Panc1 (cell line): ENCODE measurements at regions not wholly inside any gene's neighbourhood (a gene's known extent, or its start where the extent isn't known, plus 50 kb on each side); places are given as distances from the start of the nearest gene placed in this dataset.

Source experiments
- ATAC-seq: fragments of 200-7000 bp; cut with Tn5 transposase; 2 replicates; pipeline ENCODE4 v1.9.1; 2020; ENCODE audit warnings: mild to moderate bottlenecking, moderate library complexity
- BruUV-seq: library from RNA; stranded (reverse); fragments of 400-500 nt; replicated peaks from 2 replicates; lab custom pipeline; 2021; lab: Mats Ljungman, UMichigan
- CTCF ChIA-PET: fragments of 300-600 bp; sonication (Branson Sonifier 250); formaldehyde crosslinking; loops from one replicate; lab custom pipeline; 2022; ENCODE audit warnings: antibody characterized with exemption; lab: Charles Lee
- POLR2A ChIA-PET: fragments of 300-600 bp; sonication (Branson Sonifier 250); formaldehyde crosslinking; loops from one replicate; lab custom pipeline; 2022; ENCODE audit warnings: antibody characterized with exemption; lab: Charles Lee
- DNase-seq: peaks from one replicate; pipeline ENCODE4 v3.0.0-alpha.2; 2010; ENCODE audit warnings: low read depth, low spot score
- H3K27ac ChIP-seq: 2 replicates; pipeline ENCODE4 v1.5.1; 2011; ENCODE audit warnings: mild to moderate bottlenecking, low read length, inconsistent platforms
- H3K27me3 ChIP-seq: fragments of 200-500 bp; sonication (Bioruptor generic); 2 replicates; pipeline ENCODE4 v1.6.0; 2014; ENCODE audit warnings: low read length, inconsistent platforms; ENCODE audit not compliant: control insufficient read depth, insufficient read depth
- H3K36me3 ChIP-seq: fragments of 200-500 bp; sonication (Bioruptor generic); 2 replicates; pipeline ENCODE4 v1.5.1; 2014; ENCODE audit warnings: inconsistent platforms, mild to moderate bottlenecking, low read length, moderate library complexity; ENCODE audit not compliant: control insufficient read depth, insufficient read depth
- H3K4me1 ChIP-seq: 2 replicates; pipeline ENCODE4 v1.5.1; 2011; ENCODE audit warnings: inconsistent platforms, mild to moderate bottlenecking, low read length, moderate library complexity; ENCODE audit not compliant: control insufficient read depth, insufficient read depth
- H3K4me3 ChIP-seq, 2 experiments: 2 replicates each; pipeline ENCODE4 v1.5.1; 2011 to 2012; ENCODE audit warnings: low read depth in 2 of 2, low read length in 2 of 2, mild to moderate bottlenecking in 2 of 2, inconsistent platforms in 1 of 2, moderate library complexity in 1 of 2
- H3K9me3 ChIP-seq: fragments of 200-500 bp; sonication (Bioruptor generic); 2 replicates; pipeline ENCODE4 v1.5.1; 2014; ENCODE audit warnings: low read depth, mild to moderate bottlenecking, inconsistent platforms, low read length, moderate library complexity; ENCODE audit not compliant: control insufficient read depth, insufficient read depth
- CTCF ChIP-seq: fragments of 450-650 bp; IDR thresholded peaks from 2 replicates; pipeline ENCODE4 v1.5.1; 2017; ENCODE audit warnings: mild to moderate bottlenecking
- POLR2AphosphoS5 ChIP-seq: IDR thresholded peaks from 2 replicates; pipeline ENCODE4 v1.6.1; 2012; ENCODE audit warnings: mild to moderate bottlenecking, low read depth, low read length, moderate library complexity
- SIN3A ChIP-seq: IDR thresholded peaks from 2 replicates; pipeline ENCODE4 v1.6.1; 2012; ENCODE audit warnings: low read depth, mild to moderate bottlenecking, low read length, moderate library complexity, borderline replicate concordance; ENCODE audit not compliant: insufficient read depth
- TCF7L2 ChIP-seq: IDR thresholded peaks from 2 replicates; pipeline ENCODE4 v1.6.1; 2011; ENCODE audit warnings: mild to moderate bottlenecking, low read depth, low read length, inconsistent platforms
- in situ Hi-C: cut with HindIII; loops from 2 replicates; pipeline ENCODE4 v1.10.0; 2016; ENCODE audit warnings: low sequenced_read_pairs, low pct_unique_long_range_greater_than_20kb
- intact Hi-C: fragments of 100-400 bp; cut with micrococcal nuclease; formaldehyde crosslinking; loops from one replicate; pipeline ENCODE4 v1.10.0; 2022; ENCODE audit not compliant: unreplicated experiment
- TF ChIP-seq, protein P1 (sequence below), 2 experiments: IDR thresholded peaks; 2 replicates each; pipeline ENCODE4 v1.6.1; 2011 to 2012; ENCODE audit warnings: low read depth in 2 of 2, control low read depth in 1 of 2, low read length in 1 of 2, mild to moderate bottlenecking in 1 of 2, moderate library complexity in 1 of 2; ENCODE audit not compliant: insufficient read depth in 1 of 2

- Histone ChIP-seq H3K27ac (no peak overlapping the region), H3K4me3 (no peak overlapping the region), H3K4me1 (peaks cover 2% of the 10 kb centered on the region; the same call in 1 of the 2 replicates), H3K36me3 (no peaks in the 10 kb centered on the region), H3K27me3 (no peaks in the 10 kb centered on the region), H3K9me3 (no peaks in the 10 kb centered on the region)
- no peak for DNase-seq
- in situ Hi-C loops, result no loop called here
- TF ChIP-seq, protein P1, sequence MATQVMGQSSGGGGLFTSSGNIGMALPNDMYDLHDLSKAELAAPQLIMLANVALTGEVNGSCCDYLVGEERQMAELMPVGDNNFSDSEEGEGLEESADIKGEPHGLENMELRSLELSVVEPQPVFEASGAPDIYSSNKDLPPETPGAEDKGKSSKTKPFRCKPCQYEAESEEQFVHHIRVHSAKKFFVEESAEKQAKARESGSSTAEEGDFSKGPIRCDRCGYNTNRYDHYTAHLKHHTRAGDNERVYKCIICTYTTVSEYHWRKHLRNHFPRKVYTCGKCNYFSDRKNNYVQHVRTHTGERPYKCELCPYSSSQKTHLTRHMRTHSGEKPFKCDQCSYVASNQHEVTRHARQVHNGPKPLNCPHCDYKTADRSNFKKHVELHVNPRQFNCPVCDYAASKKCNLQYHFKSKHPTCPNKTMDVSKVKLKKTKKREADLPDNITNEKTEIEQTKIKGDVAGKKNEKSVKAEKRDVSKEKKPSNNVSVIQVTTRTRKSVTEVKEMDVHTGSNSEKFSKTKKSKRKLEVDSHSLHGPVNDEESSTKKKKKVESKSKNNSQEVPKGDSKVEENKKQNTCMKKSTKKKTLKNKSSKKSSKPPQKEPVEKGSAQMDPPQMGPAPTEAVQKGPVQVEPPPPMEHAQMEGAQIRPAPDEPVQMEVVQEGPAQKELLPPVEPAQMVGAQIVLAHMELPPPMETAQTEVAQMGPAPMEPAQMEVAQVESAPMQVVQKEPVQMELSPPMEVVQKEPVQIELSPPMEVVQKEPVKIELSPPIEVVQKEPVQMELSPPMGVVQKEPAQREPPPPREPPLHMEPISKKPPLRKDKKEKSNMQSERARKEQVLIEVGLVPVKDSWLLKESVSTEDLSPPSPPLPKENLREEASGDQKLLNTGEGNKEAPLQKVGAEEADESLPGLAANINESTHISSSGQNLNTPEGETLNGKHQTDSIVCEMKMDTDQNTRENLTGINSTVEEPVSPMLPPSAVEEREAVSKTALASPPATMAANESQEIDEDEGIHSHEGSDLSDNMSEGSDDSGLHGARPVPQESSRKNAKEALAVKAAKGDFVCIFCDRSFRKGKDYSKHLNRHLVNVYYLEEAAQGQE (IDR thresholded peaks at IDR 0.05; ENCODE audit: insufficient read depth in 1 of 2, low read depth in 2 of 2, low read length in 1 of 2), result no peak
- TF ChIP-seq CTCF (no peak), TCF7L2 (no peak), SIN3A (no peak), POLR2AphosphoS5 (no peak)
- BruUV-seq, result no TSS peak
- ChIA-PET CTCF (no interaction called here), POLR2A (no interaction called here)
- ATAC-seq, result no peak
- intact Hi-C loops, result no loop called here
Measured at GRCh38 chr3:190194506-190194905, 73.8 kb upstream of the P3H2 start.

DNA sequence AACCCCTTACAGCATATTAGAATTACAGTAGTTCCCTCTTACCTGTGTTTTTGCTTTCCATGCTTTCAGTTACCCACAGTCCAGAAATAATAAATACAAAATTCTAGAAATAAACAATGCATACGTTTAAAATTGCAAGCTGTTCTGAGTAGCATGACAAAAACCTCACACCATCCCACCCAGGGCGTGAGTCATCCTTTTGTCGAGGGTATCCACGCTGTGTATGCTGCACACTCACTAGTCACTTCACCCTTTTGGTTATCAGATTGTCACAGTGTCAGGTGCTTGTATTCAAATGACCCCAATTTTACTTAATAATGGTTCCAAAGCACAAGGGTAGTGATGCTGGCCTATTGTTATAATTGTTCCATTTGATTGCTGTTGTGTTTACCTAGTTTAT is 72.5 kb upstream of the P3H2 start:
- in situ Hi-C loops (no loop called here), intact Hi-C loops (no loop called here)
- Histone ChIP-seq H3K36me3 (no peaks in the 10 kb centered on the region), H3K27me3 (no peaks in the 10 kb centered on the region), H3K4me1 (peaks cover 2% of the 10 kb centered on the region; the same call in 1 of the 2 replicates), H3K27ac (no peak overlapping the region), H3K9me3 (no peaks in the 10 kb centered on the region), H3K4me3 (no peak overlapping the region)
- no peak for ATAC-seq
- ChIA-PET CTCF (no interaction called here), POLR2A (no interaction called here)
- DNase-seq, result no peak
- no peak for TF ChIP-seq TCF7L2
- no peak for TF ChIP-seq POLR2AphosphoS5
- TF ChIP-seq CTCF, result no peak
- TF ChIP-seq, protein P1 (IDR thresholded peaks at IDR 0.05; ENCODE audit: insufficient read depth in 1 of 2, low read depth in 2 of 2, low read length in 1 of 2), result no peak
- TF ChIP-seq SIN3A, result no peak
- no TSS peak for BruUV-seq
